H1 (cell line): ENCODE measurements at regions not wholly inside any gene's neighbourhood (a gene's known extent, or its start where the extent isn't known, plus 50 kb on each side); places are given as distances from the start of the nearest gene placed in this dataset.

Experiments
- EZH2 ChIP-seq: fragments of 200-600 bp; sonication (generic); IDR thresholded peaks from 2 replicates; pipeline ENCODE4 v1.7.1; 2012; ENCODE audit warnings: low read depth, mild to moderate bottlenecking, moderate library complexity, low read length, inconsistent platforms; ENCODE audit not compliant: severe bottlenecking
- JUN ChIP-seq: IDR thresholded peaks from 2 replicates; pipeline ENCODE4 v1.6.1; 2011; ENCODE audit warnings: low read depth, mild to moderate bottlenecking, improper control_type of control experiment, low read length
- SP1 ChIP-seq: IDR thresholded peaks from 2 replicates; pipeline ENCODE4 v1.6.1; 2011; ENCODE audit warnings: low read depth, low read length
- TF ChIP-seq, protein P1 (sequence below): fragments of 300-600 bp; sonication (generic); IDR thresholded peaks from 2 replicates; pipeline ENCODE4 v1.7.1; 2012; ENCODE audit warnings: low read length, moderate library complexity, mild to moderate bottlenecking, inconsistent platforms; ENCODE audit not compliant: insufficient replicate concordance
- TF ChIP-seq, protein P2 (sequence below): IDR thresholded peaks from 2 replicates; pipeline ENCODE4 v1.6.1; 2012; ENCODE audit warnings: inconsistent platforms

DNA sequence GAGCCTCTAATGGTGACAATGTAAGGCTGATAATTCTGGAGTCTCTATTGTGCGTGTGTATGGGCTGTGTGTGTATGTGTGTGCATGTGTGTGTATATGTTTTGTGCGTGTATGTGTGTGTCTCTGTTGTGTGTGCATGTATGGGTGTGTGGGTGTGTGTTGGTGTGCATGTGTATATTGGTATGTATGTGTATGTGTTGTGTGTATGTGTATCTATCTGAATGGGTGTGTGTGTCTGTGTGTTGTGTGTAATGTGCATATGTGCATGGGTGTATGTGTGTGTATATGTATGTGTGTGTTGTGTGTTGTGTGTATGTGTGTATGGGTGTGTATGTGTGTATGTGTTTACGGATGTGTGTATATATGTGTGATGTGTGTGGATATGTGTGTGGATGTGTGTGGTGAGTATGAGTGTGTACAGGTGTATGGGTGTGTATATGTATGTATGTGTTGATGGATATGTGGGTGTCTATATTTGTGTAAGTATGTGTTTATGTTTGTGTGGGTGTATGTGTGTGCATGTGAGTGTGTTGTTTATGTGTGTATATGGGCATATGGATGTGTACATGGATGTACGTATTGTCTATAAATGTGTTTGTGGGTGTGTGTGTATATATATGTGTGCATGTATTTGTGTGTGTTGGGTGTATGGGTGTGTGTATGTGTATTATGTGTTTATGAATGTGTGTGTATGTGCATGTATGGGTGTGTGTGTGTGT lies 366.7 kb downstream of the UQCRFS1 start (continued):
- TF ChIP-seq, protein P1, sequence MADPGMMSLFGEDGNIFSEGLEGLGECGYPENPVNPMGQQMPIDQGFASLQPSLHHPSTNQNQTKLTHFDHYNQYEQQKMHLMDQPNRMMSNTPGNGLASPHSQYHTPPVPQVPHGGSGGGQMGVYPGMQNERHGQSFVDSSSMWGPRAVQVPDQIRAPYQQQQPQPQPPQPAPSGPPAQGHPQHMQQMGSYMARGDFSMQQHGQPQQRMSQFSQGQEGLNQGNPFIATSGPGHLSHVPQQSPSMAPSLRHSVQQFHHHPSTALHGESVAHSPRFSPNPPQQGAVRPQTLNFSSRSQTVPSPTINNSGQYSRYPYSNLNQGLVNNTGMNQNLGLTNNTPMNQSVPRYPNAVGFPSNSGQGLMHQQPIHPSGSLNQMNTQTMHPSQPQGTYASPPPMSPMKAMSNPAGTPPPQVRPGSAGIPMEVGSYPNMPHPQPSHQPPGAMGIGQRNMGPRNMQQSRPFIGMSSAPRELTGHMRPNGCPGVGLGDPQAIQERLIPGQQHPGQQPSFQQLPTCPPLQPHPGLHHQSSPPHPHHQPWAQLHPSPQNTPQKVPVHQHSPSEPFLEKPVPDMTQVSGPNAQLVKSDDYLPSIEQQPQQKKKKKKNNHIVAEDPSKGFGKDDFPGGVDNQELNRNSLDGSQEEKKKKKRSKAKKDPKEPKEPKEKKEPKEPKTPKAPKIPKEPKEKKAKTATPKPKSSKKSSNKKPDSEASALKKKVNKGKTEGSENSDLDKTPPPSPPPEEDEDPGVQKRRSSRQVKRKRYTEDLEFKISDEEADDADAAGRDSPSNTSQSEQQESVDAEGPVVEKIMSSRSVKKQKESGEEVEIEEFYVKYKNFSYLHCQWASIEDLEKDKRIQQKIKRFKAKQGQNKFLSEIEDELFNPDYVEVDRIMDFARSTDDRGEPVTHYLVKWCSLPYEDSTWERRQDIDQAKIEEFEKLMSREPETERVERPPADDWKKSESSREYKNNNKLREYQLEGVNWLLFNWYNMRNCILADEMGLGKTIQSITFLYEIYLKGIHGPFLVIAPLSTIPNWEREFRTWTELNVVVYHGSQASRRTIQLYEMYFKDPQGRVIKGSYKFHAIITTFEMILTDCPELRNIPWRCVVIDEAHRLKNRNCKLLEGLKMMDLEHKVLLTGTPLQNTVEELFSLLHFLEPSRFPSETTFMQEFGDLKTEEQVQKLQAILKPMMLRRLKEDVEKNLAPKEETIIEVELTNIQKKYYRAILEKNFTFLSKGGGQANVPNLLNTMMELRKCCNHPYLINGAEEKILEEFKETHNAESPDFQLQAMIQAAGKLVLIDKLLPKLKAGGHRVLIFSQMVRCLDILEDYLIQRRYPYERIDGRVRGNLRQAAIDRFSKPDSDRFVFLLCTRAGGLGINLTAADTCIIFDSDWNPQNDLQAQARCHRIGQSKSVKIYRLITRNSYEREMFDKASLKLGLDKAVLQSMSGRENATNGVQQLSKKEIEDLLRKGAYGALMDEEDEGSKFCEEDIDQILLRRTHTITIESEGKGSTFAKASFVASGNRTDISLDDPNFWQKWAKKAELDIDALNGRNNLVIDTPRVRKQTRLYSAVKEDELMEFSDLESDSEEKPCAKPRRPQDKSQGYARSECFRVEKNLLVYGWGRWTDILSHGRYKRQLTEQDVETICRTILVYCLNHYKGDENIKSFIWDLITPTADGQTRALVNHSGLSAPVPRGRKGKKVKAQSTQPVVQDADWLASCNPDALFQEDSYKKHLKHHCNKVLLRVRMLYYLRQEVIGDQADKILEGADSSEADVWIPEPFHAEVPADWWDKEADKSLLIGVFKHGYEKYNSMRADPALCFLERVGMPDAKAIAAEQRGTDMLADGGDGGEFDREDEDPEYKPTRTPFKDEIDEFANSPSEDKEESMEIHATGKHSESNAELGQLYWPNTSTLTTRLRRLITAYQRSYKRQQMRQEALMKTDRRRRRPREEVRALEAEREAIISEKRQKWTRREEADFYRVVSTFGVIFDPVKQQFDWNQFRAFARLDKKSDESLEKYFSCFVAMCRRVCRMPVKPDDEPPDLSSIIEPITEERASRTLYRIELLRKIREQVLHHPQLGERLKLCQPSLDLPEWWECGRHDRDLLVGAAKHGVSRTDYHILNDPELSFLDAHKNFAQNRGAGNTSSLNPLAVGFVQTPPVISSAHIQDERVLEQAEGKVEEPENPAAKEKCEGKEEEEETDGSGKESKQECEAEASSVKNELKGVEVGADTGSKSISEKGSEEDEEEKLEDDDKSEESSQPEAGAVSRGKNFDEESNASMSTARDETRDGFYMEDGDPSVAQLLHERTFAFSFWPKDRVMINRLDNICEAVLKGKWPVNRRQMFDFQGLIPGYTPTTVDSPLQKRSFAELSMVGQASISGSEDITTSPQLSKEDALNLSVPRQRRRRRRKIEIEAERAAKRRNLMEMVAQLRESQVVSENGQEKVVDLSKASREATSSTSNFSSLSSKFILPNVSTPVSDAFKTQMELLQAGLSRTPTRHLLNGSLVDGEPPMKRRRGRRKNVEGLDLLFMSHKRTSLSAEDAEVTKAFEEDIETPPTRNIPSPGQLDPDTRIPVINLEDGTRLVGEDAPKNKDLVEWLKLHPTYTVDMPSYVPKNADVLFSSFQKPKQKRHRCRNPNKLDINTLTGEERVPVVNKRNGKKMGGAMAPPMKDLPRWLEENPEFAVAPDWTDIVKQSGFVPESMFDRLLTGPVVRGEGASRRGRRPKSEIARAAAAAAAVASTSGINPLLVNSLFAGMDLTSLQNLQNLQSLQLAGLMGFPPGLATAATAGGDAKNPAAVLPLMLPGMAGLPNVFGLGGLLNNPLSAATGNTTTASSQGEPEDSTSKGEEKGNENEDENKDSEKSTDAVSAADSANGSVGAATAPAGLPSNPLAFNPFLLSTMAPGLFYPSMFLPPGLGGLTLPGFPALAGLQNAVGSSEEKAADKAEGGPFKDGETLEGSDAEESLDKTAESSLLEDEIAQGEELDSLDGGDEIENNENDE: no peak
- TF ChIP-seq JUN: no peak
- TF ChIP-seq, protein P2, sequence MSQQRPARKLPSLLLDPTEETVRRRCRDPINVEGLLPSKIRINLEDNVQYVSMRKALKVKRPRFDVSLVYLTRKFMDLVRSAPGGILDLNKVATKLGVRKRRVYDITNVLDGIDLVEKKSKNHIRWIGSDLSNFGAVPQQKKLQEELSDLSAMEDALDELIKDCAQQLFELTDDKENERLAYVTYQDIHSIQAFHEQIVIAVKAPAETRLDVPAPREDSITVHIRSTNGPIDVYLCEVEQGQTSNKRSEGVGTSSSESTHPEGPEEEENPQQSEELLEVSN: no peak
- no peak for TF ChIP-seq EZH2
- no peak for TF ChIP-seq SP1
